DMS153 (cell line): ENCODE measurements at regions not wholly inside any gene's neighbourhood (a gene's known extent, or its start where the extent isn't known, plus 50 kb on each side); places are given as distances from the start of the nearest gene placed in this dataset.

Experiments
- DNase-seq: peaks from one replicate; lab custom pipeline; 2025; lab: John Stamatoyannopoulos, UW

GRCh38 chr2:238688193-238689153 is 159.4 kb upstream of the TWIST2 start:
- no peak for DNase-seq

DNA sequence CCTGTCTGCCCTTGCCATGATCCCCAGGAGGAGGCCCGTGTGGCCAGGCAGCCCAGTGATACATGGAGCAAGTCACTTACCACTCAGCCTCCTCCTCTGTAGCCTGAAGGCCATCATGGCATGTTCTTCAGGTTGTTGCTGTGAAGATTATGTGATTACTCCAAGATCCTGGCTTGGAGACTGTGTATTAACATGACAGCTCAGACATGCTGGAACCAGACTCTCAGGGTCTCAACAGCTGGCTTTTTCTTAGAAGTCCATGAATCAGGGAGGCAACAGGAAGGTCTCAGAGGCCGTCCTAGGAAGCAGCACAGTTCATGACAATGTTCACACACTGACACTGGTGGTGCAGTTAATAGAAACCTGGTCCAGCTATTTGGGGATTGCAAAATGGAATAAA is 158.6 kb upstream of the TWIST2 start:
- no peak for DNase-seq

- no peak for DNase-seq
Observed at GRCh38 chr2:238689871-238690389, 158.0 kb upstream of the TWIST2 start.

DNA sequence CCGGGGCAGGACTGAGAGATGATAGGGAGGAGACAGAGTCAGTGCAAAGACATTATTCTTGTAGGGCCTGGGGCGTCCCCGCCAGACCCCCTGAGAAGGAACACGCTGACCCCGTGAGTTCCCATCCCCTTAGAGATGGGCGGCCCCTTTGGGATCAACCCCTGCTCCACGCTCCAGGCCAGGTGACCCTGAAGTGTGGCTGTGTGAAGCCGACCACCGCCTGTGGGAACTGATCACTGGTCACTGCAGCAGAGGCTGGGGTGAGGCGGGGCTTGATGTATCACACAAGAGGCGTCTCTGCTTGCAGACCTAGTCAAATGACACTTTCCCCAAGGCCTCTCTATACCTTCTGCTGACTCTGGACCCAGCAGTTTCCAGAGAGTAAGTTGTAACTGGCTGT is 157.4 kb upstream of the TWIST2 start:
- no peak for DNase-seq

DNA sequence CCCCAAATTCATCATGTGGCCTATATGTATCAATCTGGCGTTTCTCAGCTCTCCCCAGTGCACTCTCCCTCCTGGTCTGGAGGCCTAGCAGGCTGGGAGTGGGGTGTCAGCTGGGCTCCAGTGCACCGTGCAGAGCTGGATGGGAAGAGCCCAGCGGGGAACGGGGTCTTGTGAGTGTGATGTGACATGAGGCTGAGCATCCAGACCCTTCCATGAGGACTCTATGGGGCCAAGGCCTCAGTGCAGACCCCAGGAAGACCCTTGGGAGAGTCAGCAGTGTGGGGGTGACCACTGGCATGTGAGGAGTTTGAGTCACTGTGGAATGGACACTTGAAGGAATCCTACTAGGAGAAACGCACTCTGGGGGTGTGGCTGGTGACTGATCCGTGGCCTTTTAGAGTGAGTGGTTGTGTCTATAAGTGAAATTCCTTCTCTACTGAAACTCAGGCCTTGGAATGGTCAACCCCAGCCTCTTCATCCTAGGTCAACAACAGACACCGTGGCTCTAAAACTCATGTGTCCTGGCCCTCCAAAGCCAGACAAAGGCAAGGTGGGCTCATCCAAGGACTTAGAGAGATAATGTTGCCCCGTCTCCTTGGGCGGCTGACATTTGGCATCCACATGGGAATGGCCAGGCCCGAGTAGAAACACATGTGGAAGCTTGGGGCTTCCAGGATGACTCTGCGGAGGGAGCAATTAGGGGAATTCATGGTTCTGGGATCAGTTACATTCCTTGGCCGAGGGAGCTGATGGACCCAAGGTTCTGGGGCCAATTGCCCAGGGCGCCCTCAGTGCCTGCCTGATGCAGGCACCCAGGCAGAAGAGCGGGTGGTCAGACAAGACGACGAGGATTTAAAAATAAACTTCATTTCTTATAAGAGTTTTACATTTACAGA is 156.0 kb upstream of the TWIST2 start:
- DNase-seq: no peak

DNA sequence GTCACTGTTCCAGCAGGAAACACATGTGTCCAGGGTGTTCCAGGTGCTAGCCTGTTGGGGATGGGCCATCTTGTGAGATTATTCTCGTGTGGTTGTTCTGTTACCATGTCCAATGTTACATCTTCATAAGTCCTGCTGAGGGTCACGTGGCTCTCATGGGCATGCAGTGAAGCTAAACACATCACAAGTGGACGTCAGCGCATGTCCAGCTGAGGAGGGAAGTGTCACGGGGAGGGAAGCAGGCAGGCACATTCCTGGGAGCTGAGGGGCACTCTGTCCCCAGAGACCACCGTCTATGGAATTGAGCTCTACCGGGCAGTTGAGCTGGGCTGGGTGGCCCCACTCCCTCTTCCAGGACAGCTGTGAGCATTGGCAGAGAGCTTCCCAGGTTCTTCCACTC is 155.3 kb upstream of the TWIST2 start:
- DNase-seq: no peak

DNA sequence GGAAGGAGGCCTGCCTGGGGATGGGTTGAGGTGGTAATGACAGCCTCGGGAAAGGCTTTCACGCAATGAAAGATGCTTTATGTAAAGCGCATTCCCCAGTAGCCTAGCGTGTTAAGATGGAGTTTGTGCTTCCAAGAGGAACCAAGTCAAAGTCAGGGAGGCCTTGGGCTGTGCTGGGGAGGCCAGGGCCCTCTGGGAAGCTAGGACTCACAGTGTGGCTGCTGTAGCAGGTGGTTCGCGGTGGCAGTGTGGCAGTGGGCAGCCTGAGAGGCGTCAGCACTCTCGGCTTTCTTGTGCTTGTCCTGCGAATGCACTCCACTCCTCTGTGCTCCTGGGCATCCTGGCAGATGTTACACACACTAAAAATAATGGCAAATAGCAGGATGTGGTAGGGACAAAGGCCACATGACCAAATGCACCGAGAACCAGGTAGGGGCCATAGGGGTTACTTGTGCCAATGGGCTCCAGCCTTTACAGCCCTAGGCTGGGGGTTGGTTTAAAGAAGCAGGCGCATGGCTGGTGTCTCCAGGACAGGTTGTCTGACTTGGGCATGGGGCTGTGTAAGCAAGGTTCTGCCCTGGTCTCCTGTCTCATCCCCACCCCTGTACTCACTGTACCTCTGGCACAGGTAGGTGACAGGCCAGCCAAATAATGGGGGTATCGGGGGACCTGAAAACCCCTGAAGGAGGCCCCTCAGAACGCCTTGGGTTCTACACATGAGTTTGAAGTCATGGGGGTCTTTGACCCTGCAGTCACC is 154.4 kb upstream of the TWIST2 start:
- DNase-seq: no peak

- no peak for DNase-seq
Observed at GRCh38 chr2:238694136-238694755, 153.6 kb upstream of the TWIST2 start.

GRCh38 chr2:238694922-238695321 is 153.0 kb upstream of the TWIST2 start:
- no peak for DNase-seq

DNA sequence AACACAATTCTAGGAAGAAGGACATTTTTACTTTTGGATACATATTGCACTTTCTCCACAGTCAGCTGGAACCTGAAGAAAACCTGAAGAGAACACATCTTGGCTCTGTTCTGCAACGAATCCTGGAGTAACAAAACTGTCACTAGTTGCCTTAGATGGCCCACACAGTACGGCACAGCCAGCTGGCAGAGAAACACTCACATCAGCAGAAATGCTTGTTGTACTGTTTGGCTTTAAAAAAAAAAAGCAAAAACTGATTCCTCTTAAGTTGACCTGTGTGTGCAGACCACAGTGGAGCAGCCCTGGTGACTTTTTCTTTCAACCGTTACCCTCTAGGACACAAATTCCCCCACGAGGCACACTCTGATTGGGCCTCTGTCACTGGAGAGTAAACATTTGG is 152.3 kb upstream of the TWIST2 start:
- no peak for DNase-seq

GRCh38 chr2:238696331-238696730 is 151.6 kb upstream of the TWIST2 start:
- DNase-seq: no peak

DNA sequence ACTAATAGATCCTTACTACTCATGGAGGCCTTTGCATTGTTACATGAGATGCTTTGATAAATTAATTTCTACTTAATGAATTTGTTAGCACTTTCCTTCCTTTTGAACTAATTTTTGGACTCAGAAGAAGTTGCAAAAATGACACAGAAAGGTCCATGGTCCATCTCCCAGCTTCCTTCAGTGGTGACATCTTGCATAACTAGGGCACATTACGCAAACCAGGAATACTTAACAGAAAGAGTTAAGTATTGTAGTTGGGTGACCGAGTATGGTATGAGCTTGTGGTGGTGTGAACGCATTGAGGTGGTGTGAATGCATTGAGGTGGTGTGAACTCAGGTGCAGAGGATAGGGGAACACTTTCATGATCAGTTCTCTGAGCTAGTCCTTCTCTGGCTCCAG is 151.1 kb upstream of the TWIST2 start:
- no peak for DNase-seq

- no peak for DNase-seq
Observed at GRCh38 chr2:238697193-238698071, 150.5 kb upstream of the TWIST2 start.

- DNase-seq: no peak
Observed at GRCh38 chr2:238698072-238698352, 149.9 kb upstream of the TWIST2 start.

DNA sequence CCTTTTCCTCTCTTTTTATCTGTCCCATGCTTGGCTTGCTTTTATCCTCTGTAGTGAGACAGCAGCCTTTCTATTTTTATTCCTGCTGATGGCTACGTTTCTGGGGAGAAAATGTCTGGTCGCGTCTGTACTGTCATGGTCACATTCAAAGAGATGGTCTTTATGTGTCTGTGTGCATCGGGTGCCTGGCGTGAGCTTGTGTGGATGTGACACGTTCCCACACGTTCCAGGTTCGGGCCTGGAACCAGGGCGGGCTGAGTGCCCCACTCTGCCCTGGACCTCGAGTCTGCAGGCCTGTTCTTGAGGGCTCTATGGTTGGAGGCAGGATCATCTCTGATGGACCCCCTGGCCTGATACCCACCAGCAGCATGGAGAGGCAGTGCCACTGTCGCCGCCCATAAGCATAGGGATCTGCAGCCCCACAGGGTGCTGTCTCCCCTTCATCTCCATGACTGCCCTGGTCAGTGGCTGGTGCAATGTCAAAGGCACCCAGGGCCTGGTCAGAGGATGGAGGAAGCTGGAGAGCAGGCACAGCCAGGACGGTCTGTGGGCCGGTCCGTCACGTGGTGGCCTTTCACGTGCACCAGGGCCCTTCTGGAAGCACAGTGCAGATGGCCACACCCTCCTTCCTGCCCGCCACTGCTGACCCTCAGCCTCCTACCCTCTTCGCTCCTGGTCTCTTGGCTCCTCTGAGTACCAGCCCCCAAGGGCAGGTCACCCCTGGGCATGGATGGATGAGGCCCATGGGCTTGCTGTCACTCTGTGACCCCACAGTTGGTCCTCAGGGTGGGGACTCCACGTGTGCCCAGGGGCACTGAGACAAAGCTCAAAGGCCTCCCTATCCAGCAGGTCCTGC is 149.2 kb upstream of the TWIST2 start:
- no peak for DNase-seq

DNA sequence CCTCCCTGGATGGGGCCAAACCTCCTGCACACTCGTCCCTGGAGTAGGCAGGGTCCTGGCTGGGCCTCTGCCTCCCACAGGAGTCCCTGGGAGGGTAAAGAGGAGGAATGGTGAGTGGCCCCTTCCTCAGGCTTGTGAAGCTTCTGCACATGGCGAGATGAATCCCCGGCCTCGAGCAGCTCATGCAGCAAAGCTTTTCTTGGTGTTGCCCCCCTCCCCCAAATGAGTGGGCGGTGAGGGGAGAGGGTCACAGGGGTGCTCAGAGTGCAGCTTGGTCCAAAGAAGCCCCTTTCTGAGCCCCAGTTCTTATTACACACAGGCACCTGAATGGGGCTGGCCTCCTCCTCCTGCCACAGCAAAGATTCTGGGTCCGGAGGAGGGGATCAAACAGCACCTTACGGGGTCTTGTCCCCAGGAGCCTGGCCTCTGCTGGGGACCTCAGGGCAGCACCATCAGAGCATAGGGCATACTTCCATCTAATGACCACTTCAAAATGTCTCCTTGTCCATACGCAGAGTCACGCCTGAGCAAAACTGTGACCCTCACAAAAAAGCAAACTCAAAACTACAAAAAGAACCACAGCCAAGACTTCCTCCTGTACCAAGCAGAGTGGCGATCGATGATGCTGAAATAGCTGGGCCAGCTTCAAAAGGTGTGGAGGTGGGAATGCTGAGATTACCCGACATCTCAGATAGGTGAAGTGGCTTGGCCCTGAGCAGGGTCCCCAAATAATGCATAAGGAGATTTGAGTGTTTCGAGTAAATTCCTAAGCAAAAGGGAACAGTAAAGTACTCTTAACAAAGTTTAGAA is 148.4 kb upstream of the TWIST2 start:
- DNase-seq: no peak

DNA sequence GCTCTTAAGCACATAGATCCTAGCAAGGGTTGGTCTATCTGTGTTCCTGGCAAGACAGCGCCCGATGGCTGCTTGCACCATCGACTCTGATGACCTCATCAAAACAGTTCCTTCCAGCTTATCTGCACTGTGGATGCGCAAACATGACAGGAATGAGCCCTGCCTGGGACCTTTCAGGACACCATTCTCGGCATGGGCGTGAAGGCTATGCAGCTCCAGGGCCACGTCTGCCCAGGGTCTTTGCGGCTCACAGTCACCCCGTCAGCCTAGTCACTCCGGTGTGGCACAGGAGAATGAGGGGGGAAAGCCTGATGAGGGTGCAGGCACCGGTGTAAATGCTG is 147.8 kb upstream of the TWIST2 start:
- DNase-seq: no peak

- DNase-seq: no peak
Observed at GRCh38 chr2:238700506-238701340, 147.2 kb upstream of the TWIST2 start.
